Thyroid gland (tissue), 4 donors: ENCODE measurements at regions not wholly inside any gene's neighbourhood (a gene's known extent, or its start where the extent isn't known, plus 50 kb on each side); places are given as distances from the start of the nearest gene placed in this dataset.

ENCODE experiments used
- DNase-seq, 2 donors: peaks; one replicate each; pipeline ENCODE4 v3.0.0-alpha.2; 2019
- H3K27ac ChIP-seq, 3 donors: fragments of 200-600 bp; sonication (generic); 1 replicate in 2 of 3; 2 replicates in 1 of 3; pipeline ENCODE4 v1.5.1; 2016 to 2019; ENCODE audit warnings: mild to moderate bottlenecking in 1 of 3, moderate library complexity in 1 of 3
- H3K27me3 ChIP-seq: fragments of 200-600 bp; sonication (generic); one replicate; pipeline ENCODE4 v1.5.1; 2019
- H3K36me3 ChIP-seq, 2 donors: fragments of 200-600 bp; sonication (generic); one replicate each; pipeline ENCODE4 v1.5.1; 2016 to 2019
- H3K4me1 ChIP-seq, 2 donors: fragments of 200-600 bp; sonication (generic); one replicate each; pipeline ENCODE4 v1.5.1; 2017 to 2019
- H3K4me3 ChIP-seq, 3 donors: fragments of 200-600 bp; sonication (generic); replicated peaks in 1 of 3; 1 replicate in 2 of 3; 2 replicates in 1 of 3; pipeline ENCODE4 v1.5.1; 2016; ENCODE audit warnings: mild to moderate bottlenecking in 1 of 3
- H3K9me3 ChIP-seq: fragments of 200-600 bp; sonication (generic); one replicate; pipeline ENCODE4 v1.5.1; 2017
- POLR2A ChIP-seq, 2 donors: fragments of 450-650 bp; IDR thresholded peaks; one replicate each; pipeline ENCODE4 v1.6.1; 2017; ENCODE audit warnings: antibody characterized with exemption in 2 of 2, mild to moderate bottlenecking in 2 of 2, moderate library complexity in 1 of 2
- WGBS, 2 donors: methylation state at CpG; one replicate each; pipeline ENCODE4 v1.1.5; 2017; 5-methylcytosine and 5-hydroxymethylcytosine counted together
- intact Hi-C: fragments of 100-400 bp; cut with DNase I; formaldehyde crosslinking; loops from one replicate; pipeline ENCODE4 v1.15.1; 2023
- TF ChIP-seq, protein P1 (sequence below), 6 experiments: fragments of 200-600 bp in 3 of 6; fragments of 450-650 bp in 3 of 6; sonication (generic) in 3 of 6; IDR thresholded peaks; one replicate each; pipeline ENCODE4 v1.5.1; 2016 to 2019; ENCODE audit warnings: antibody characterized with exemption in 6 of 6, mild to moderate bottlenecking in 2 of 6, inconsistent platforms in 1 of 6, moderate library complexity in 1 of 6

DNA sequence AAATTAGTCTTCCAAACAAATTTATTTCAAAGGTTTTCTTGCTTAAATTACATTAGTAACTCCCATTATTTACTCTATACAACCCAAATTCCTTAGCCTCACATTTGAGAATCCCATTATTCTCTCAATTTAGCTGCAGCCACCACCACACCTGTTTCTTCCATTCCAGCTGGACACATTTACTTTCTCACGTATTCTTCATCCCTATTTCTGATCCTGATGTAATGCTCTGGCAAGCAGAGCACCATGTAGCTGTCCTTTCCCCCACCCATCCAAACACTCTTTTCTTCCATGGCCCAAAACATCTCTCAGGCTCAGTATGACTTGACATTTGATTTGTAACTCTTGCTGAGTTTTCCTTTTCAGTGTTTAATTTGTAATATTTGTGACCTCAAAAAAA is 240.2 kb upstream of the CLEC14A start:
- intact Hi-C loops, result no loop called here
- Histone ChIP-seq H3K27me3 (no peaks in the 10 kb centered on the region), H3K4me1 (no peaks in the 10 kb centered on the region), H3K27ac (no peak overlapping the region), H3K36me3 (no peaks in the 10 kb centered on the region), H3K4me3 (no peak overlapping the region), H3K9me3 (no peaks in the 10 kb centered on the region)
- no peak for DNase-seq
- WGBS, 2 donors, result 82 to 91% methylated on average over 1 of the region's 1 CpG
- TF ChIP-seq, protein P1, sequence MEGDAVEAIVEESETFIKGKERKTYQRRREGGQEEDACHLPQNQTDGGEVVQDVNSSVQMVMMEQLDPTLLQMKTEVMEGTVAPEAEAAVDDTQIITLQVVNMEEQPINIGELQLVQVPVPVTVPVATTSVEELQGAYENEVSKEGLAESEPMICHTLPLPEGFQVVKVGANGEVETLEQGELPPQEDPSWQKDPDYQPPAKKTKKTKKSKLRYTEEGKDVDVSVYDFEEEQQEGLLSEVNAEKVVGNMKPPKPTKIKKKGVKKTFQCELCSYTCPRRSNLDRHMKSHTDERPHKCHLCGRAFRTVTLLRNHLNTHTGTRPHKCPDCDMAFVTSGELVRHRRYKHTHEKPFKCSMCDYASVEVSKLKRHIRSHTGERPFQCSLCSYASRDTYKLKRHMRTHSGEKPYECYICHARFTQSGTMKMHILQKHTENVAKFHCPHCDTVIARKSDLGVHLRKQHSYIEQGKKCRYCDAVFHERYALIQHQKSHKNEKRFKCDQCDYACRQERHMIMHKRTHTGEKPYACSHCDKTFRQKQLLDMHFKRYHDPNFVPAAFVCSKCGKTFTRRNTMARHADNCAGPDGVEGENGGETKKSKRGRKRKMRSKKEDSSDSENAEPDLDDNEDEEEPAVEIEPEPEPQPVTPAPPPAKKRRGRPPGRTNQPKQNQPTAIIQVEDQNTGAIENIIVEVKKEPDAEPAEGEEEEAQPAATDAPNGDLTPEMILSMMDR (IDR thresholded peaks at IDR 0.05), result no peak
- TF ChIP-seq POLR2A (IDR thresholded peaks at IDR 0.05), result no peak

DNA sequence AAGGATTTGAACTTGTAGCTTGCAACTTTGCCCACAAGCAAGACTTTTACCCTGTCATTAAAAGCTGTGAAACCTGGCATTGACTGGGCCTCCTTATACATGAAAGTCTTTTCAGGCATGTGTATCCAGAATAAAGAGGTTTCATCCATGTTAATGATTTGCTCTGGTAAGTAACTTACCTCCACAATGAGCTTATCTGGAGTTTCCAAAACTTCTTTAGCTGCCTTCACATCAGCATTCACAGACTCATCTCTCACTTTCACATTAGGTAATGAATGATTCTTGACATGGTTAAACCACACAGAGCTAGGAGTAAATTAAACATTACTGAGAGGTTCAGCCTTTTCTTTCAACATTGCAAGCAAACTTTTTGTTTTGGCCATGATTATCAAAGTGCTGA is 234.4 kb upstream of the CLEC14A start:
- no peaks in the 10 kb centered on the region for H3K9me3 ChIP-seq
- H3K27ac ChIP-seq, result no peak overlapping the region
- intact Hi-C loops, result no loop called here
- no peak for DNase-seq
- no peak for TF ChIP-seq POLR2A (IDR thresholded peaks at IDR 0.05)
- TF ChIP-seq, protein P1 (IDR thresholded peaks at IDR 0.05), result no peak
- H3K36me3 ChIP-seq, result no peaks in the 10 kb centered on the region
- H3K27me3 ChIP-seq, result no peaks in the 10 kb centered on the region
- H3K4me1 ChIP-seq, result no peaks in the 10 kb centered on the region
- H3K4me3 ChIP-seq, result no peak overlapping the region

DNA sequence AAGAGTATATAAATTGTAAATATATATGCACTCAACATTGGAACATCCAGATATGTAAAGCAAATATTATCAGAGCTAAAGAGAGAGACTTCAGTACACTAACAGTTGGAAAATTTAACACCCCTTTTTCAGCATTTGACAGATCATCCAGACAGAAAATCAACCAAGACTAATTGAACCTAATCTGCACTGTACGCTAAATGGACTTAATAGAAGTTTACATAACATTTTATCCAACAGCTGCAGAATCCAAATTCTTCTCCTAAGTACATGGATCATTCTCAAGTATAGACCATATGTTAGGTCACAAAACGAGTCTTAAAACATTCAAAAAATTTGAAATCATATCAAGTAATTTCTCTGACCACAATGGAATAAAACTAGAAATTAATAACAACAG is 229.1 kb upstream of the CLEC14A start:
- intact Hi-C loops, result no loop called here
- no peaks in the 10 kb centered on the region for H3K27me3 ChIP-seq
- H3K4me3 ChIP-seq, result no peak overlapping the region
- H3K36me3 ChIP-seq, result no peaks in the 10 kb centered on the region
- peaks cover 5 to 16% of the 10 kb centered on the region in 2 donors for H3K4me1 ChIP-seq
- TF ChIP-seq POLR2A (IDR thresholded peaks at IDR 0.05), result no peak
- TF ChIP-seq, protein P1 (IDR thresholded peaks at IDR 0.05), result no peak
- H3K27ac ChIP-seq, result no peak overlapping the region
- no peaks in the 10 kb centered on the region for H3K9me3 ChIP-seq
- WGBS, 2 donors, result 74 to 89% methylated on average over 2 of the region's 2 CpGs
- no peak for DNase-seq

DNA sequence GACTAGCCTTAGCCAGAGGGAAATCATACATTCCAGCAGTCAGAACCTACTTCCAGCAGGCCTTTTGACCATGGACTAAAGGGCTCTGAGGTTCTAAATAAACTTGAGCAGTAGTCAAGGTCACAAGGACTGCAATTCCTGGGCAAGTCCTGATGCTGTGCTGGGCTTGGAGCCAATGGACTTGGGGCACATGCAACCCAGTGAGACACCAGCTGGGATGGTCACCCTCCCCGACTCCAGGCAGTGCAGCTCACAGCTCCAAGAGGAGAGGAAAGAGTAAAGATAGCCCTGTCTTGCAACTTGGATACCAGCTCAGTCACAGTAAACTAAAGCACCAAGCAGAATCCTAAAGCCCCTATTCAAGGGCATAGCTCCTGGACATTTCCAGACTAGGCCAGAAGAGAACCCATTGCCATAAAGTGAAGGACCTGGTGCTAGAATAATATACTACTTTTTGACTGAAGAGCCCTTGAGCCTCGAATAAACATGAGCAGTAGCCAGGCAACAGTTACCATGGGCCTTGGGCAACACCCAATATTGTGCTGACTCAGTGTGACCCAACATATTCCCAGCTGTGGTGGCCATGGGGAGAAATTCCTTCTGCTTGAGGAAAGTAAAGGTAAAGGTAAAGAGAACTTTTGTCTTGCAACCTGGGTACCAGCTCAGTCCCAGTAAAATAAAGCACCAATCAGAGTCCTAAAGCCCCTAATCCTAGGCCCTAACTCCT is 226.2 kb upstream of the CLEC14A start:
- H3K4me1 ChIP-seq, result peaks cover 5 to 16% of the 10 kb centered on the region in 2 donors
- no peaks in the 10 kb centered on the region for H3K9me3 ChIP-seq
- no peaks in the 10 kb centered on the region for H3K27me3 ChIP-seq
- TF ChIP-seq, protein P1 (IDR thresholded peaks at IDR 0.05), result no peak
- TF ChIP-seq POLR2A (IDR thresholded peaks at IDR 0.05), result no peak
- 29 to 39% methylated on average over 2 of the region's 2 CpGs for WGBS, 2 donors
- H3K4me3 ChIP-seq, result no peak overlapping the region
- peak; percentile 83 to 93 for DNase-seq
- H3K27ac ChIP-seq, result peak overlapping the region; percentile 66 to 86 (median 76)
- H3K36me3 ChIP-seq, result no peaks in the 10 kb centered on the region
- intact Hi-C loops, result no loop called here

DNA sequence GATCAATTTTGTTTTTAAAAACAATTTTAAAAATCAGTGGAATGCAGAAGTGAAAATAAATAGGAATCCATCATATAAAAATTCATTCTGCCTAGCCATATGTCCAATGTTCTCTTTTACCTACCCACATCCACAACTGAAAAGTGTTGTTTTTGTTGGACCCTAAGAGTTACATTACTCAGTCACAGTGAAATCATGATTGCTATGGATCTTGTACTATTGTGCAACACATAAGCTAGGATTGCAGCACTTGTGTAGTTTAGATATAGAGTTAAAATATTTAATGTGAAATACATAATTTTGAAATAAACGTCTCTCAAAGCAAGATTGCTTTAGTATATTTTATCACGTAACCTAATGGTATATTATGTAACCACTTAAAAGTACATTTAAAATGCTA is 213.3 kb upstream of the CLEC14A start:
- no peaks in the 10 kb centered on the region for H3K4me1 ChIP-seq

More for the DNA sequence above, 213.3 kb upstream of the CLEC14A start:
- 94 to 95% methylated on average over 2 of the region's 2 CpGs for WGBS, 2 donors
- Histone ChIP-seq H3K27ac (no peak overlapping the region), H3K36me3 (no peaks in the 10 kb centered on the region), H3K9me3 (no peaks in the 10 kb centered on the region), H3K4me3 (no peak overlapping the region), H3K27me3 (no peaks in the 10 kb centered on the region)
- intact Hi-C loops, result no loop called here
- DNase-seq, result no peak
- TF ChIP-seq, protein P1 (IDR thresholded peaks at IDR 0.05), result no peak
- TF ChIP-seq POLR2A (IDR thresholded peaks at IDR 0.05), result no peak
